ENCODE measurements at regions not wholly inside any gene's neighbourhood (a gene's known extent, or its start where the extent isn't known, plus 50 kb on each side); places are given as distances from the start of the nearest gene placed in this dataset.
"Not testable (repeated sequence)": the region's sequence is repeated elsewhere in the genome, so short reads cannot be mapped to it uniquely, and the experiment has no call there.

GRCh38 chr18:76720683-76721082 is 101.7 kb upstream of the ZNF236 start:
- no peak for DNase-seq (ENCODE audit: low read depth in 2 of 2)

DNA sequence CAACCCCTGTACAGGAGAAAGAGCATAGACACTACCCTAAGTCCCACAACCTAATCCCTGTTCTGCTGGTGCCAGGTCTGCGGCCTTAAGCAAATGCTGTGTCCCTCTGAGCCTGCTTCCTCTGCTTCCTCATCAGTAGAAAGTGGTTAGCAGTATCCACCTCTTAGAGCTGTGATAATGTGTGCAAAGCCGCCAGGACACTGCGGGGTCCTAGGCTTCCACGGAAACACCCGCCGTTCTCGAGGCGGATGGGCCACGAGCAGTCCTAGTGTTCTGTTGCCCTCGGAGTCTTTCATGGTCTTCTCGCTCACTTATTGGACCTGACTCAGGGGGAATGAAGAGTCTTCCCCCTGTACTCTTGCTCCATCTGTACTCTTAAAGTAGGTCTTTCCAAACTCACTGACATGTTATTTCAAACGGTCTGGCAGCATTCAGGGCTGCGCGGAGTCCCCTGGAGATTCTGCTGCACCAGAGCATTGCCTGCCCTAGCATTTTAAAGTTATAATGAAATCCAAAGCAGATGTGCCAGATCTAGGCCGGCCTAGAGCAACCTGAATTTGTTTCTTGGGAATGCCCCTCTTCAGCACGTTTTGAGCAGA is 107.2 kb upstream of the ZNF236 start:
- no peak for DNase-seq (ENCODE audit: low read depth in 2 of 2)

DNA sequence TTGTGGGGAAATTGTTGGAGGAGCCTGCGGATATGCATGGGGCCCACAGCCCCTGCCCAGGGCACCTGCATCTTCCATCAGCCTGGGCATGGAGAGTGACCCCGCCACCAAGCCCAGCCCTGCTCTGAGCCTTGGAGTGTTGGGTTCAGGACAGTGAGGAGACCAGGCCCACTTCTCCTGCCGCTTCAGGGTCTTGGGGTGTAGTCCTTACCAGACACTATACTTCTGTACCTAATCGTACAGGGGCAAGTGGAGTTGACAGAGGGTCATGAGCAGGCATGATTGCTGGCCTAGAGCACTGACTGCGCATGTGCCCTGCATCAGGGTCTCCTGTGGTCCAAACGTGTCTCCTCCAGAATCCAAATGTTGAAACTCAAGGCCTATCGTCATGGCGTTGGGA is 108.9 kb upstream of the ZNF236 start:
- no peak for DNase-seq (ENCODE audit: low read depth in 2 of 2)

- DNase-seq (ENCODE audit: low read depth in 2 of 2), result no peak
Measured at GRCh38 chr18:76712511-76713140, 109.7 kb upstream of the ZNF236 start.

- no peak for DNase-seq (ENCODE audit: low read depth in 2 of 2)
Measured at GRCh38 chr18:76710646-76711520, 111.5 kb upstream of the ZNF236 start.

DNA sequence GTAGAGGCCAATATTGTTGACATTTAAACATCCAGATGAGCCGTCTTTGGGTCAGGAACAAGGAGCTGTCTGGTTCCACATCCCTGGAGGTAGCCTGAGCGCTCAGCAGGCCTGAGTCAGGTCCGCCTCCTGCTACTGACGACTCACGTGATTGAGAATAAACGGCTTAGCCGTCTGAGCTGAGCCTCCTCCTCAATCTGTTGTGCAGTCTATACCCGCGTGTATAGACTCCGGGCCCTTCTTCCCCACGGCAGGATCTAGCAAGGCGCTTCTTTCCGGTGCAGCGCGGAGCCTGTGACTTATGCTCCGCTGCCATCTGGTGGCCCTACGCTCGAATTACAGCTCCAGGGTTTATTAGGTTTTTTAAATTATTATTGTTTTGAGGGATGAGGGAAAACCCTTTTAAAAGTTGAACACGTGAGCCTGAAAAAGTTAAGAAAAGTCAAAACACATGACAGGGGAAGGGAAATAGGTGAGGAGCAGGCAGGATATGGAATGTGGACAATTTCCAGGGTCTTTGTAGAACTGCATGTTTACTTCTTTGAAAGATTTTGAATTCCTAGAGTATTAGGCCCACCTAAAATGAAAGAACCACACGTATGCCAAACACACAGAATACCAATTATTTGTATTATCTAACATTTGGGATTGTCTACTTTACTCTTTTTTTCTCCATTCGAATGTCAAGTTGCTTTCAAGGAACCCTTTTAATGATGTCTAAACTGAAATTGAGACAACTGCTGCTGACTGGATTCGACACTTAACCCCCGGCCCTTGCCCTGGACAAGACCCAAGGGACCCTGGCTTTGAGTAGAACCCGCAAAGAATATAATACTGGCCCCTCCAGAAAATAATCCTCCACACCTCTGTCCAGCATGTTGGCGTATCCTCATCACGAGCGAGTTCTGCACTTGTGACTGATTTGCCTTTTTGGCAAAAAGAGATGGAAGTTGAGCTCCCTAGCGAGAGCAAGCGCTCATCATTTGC is 112.4 kb upstream of the ZNF236 start:
- DNase-seq (ENCODE audit: low read depth in 2 of 2), result peak; percentile 14 to 28

- DNase-seq (ENCODE audit: low read depth in 2 of 2), result no peak
Measured at GRCh38 chr18:76708722-76709353, 113.5 kb upstream of the ZNF236 start.

DNA sequence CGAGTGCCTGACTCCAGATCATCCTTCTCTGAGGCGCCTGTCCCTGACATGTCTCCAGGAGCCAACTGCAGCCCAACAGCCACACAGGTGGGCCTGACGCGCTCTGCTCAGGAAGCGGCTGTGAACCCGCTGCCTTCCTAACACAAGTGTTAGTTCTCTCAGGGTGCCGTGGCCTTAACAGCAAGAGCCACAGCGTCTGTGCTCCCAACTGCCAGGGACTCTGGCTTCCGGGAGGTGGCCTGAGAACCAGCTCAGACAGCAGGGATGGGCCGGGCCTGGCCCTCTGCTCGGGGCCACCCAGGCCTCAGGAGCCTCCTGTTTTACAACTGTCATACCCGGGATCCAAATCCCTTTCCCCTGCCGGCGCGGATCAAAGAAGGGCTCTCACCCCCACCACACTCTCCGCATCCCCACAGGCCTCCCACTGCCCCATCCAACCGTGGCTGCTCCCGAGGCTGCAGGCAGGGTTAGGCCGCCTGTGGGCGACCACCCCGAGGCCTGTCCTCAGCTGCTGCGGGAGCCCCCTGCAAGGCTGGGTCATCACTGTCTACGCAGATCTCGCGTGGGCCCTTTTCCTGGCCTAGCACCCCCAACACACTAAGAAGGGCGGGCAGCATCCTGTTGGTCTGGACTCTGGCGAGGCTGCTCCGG is 114.2 kb upstream of the ZNF236 start:
- DNase-seq (ENCODE audit: low read depth in 2 of 2), result no peak

- no peak for DNase-seq (ENCODE audit: low read depth in 2 of 2)
Measured at GRCh38 chr18:76707534-76707933, 114.8 kb upstream of the ZNF236 start.

- DNase-seq (ENCODE audit: low read depth in 2 of 2), result not testable (repeated sequence)
Measured at GRCh38 chr18:76704589-76704988, 117.8 kb upstream of the ZNF236 start.

GRCh38 chr18:76699923-76700322 is 122.4 kb upstream of the ZNF236 start:
- DNase-seq (ENCODE audit: low read depth in 2 of 2), result no peak

- no peak for DNase-seq (ENCODE audit: low read depth in 2 of 2)
Measured at GRCh38 chr18:76697441-76697901, 124.9 kb upstream of the ZNF236 start.

- no peak for DNase-seq (ENCODE audit: low read depth in 2 of 2)
Measured at GRCh38 chr18:76691800-76692199, 130.6 kb upstream of the ZNF236 start.

- DNase-seq (ENCODE audit: low read depth in 2 of 2), result no peak
Measured at GRCh38 chr18:76689646-76690264, 132.6 kb upstream of the ZNF236 start.

DNA sequence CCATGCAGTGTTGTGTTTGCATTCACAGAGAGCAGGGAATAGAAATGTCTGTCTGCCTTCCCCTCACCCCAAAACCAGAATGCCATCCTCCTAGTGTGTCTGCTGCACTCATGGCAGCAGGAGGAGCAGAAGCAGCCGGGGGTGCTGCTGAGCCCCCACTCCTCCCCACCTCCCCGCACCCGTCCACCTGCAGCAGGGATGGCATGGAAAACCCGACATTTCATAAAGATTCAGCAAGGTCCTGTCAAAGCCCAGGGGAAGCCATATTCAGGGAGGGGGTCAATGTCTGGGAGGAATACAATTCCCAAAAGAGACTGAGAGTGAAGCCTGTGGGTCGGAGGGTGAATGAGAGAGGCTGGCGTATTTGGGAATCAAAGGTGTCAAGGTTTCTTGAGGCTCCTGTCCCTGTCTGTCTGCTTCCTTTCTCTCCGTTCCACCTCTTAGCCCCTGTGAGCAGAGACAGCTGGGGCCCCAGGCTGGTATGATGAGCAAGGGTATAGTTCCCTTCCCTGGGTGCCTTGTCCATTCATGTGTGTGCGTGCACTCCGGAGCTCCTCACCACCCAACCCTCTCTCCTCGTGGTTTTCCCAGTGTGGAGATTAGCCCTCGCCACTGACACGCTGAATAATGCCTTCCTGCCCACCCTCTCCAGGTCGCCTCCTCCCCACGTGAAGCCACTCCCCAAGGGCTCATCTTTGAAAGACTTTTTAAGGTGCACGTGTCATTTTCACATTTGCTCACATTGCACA is 133.5 kb upstream of the ZNF236 start:
- DNase-seq (ENCODE audit: low read depth in 2 of 2), result no peak

- no peak for DNase-seq (ENCODE audit: low read depth in 2 of 2)
Measured at GRCh38 chr18:76687304-76687962, 134.9 kb upstream of the ZNF236 start.

- no peak for DNase-seq (ENCODE audit: low read depth in 2 of 2)
Measured at GRCh38 chr18:76686737-76687231, 135.6 kb upstream of the ZNF236 start.

- DNase-seq (ENCODE audit: low read depth in 2 of 2), result no peak
Measured at GRCh38 chr18:76685860-76686259, 136.5 kb upstream of the ZNF236 start.

DNA sequence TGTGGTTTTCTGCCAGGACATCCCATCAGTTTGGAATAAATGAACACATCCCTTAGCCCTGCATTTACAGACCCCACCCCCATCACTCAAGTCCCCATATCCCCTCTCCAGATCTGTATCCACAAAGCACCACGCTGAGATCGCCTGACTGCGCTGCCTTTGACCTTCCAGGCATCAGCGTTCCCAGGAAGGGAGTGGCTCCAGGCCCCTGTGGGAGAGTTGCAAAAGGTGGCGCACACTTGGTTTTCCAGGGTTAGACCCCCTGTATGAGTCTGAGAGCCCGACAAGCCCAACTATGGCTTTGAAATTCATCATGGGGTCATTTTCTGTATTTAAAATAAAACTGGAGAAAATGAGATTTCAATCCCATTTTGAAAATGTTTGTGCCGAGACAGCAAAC is 137.0 kb upstream of the ZNF236 start:
- no peak for DNase-seq (ENCODE audit: low read depth in 2 of 2)
